Liver (tissue), 8 donors: ENCODE measurements at regions not wholly inside any gene's neighbourhood (a gene's known extent, or its start where the extent isn't known, plus 50 kb on each side); places are given as distances from the start of the nearest gene placed in this dataset.

Source experiments
- DNase-seq: peaks from one replicate; pipeline ENCODE4 v3.0.0-alpha.2; 2017; ENCODE audit warnings: low spot score
- H3K27ac ChIP-seq, 2 donors: one replicate each; pipeline ENCODE4 v1.7.0; 2013; ENCODE audit warnings: inconsistent platforms in 2 of 2, low read length in 2 of 2, control low read depth in 1 of 2, low read depth in 1 of 2, mild to moderate bottlenecking in 1 of 2
- H3K27me3 ChIP-seq, 4 donors: one replicate each; pipeline versions ENCODE4 v1.6.1 to v1.7.0; 2013; ENCODE audit warnings: low read length in 3 of 4, inconsistent platforms in 1 of 4, mild to moderate bottlenecking in 1 of 4, moderate library complexity in 1 of 4; ENCODE audit not compliant: control insufficient read depth in 4 of 4, insufficient read depth in 4 of 4
- H3K36me3 ChIP-seq, 4 donors: one replicate each; pipeline versions ENCODE4 v1.6.1 to v1.7.0; 2013; ENCODE audit warnings: low read length in 3 of 4, mild to moderate bottlenecking in 3 of 4, low read depth in 1 of 4, moderate library complexity in 1 of 4; ENCODE audit not compliant: control insufficient read depth in 4 of 4, insufficient read depth in 3 of 4
- H3K4me1 ChIP-seq, 4 donors: one replicate each; pipeline versions ENCODE4 v1.6.1 to v1.7.0; 2013; ENCODE audit warnings: low read length in 3 of 4, mild to moderate bottlenecking in 3 of 4, moderate library complexity in 1 of 4; ENCODE audit not compliant: control insufficient read depth in 4 of 4, insufficient read depth in 4 of 4
- H3K4me3 ChIP-seq, 3 donors: one replicate each; pipeline versions ENCODE4 v1.6.1 to v1.7.0; 2013; ENCODE audit warnings: low read length in 3 of 3, control low read depth in 1 of 3, low read depth in 1 of 3, mild to moderate bottlenecking in 1 of 3
- H3K9ac ChIP-seq, 2 donors: one replicate each; pipeline ENCODE4 v1.7.0; 2013; ENCODE audit warnings: low read length in 2 of 2, mild to moderate bottlenecking in 2 of 2, moderate library complexity in 2 of 2, control low read depth in 1 of 2, low read depth in 1 of 2
- H3K9me3 ChIP-seq, 4 donors: one replicate each; pipeline versions ENCODE4 v1.6.1 to v1.7.0; 2013; ENCODE audit warnings: low read length in 3 of 4; ENCODE audit not compliant: control insufficient read depth in 4 of 4
- EGR1 ChIP-seq, 2 donors: IDR thresholded peaks; 2 replicates each; pipeline ENCODE4 v1.6.1; 2016 to 2018; ENCODE audit warnings: antibody characterized with exemption in 2 of 2, low read depth in 2 of 2
- FOXA1 ChIP-seq: IDR thresholded peaks from 2 replicates; pipeline ENCODE4 v1.6.1; 2016; ENCODE audit warnings: antibody characterized with exemption
- FOXA2 ChIP-seq: IDR thresholded peaks from 2 replicates; pipeline ENCODE4 v1.6.1; 2016; ENCODE audit warnings: antibody characterized with exemption
- GABPA ChIP-seq, 2 donors: IDR thresholded peaks in 1 of 2; conservative IDR thresholded peaks in 1 of 2; 2 replicates each; pipeline ENCODE4 v1.6.1; 2016; ENCODE audit warnings: antibody characterized with exemption in 2 of 2, mild to moderate bottlenecking in 1 of 2, moderate library complexity in 1 of 2
- HNF4A ChIP-seq, 2 donors: conservative IDR thresholded peaks; 2 replicates each; pipeline ENCODE4 v1.6.1; 2016; ENCODE audit warnings: antibody characterized with exemption in 2 of 2, mild to moderate bottlenecking in 2 of 2
- HNF4G ChIP-seq: IDR thresholded peaks from 2 replicates; pipeline ENCODE4 v1.6.1; 2016; ENCODE audit warnings: antibody characterized with exemption
- JUND ChIP-seq, 2 donors: IDR thresholded peaks; 2 replicates each; pipeline ENCODE4 v1.6.1; 2016; ENCODE audit warnings: antibody characterized with exemption in 2 of 2
- MAX ChIP-seq: IDR thresholded peaks from 2 replicates; pipeline ENCODE4 v1.6.1; 2016; ENCODE audit warnings: antibody characterized with exemption
- NR2F2 ChIP-seq: IDR thresholded peaks from 2 replicates; pipeline ENCODE4 v1.6.1; 2016; ENCODE audit warnings: antibody characterized with exemption
- RAD21 ChIP-seq, 2 donors: IDR thresholded peaks; 2 replicates each; pipeline ENCODE4 v1.6.1; 2016; ENCODE audit warnings: antibody characterized with exemption in 2 of 2, mild to moderate bottlenecking in 2 of 2
- REST ChIP-seq: IDR thresholded peaks from 2 replicates; pipeline ENCODE4 v1.6.1; 2016; ENCODE audit warnings: antibody characterized with exemption, mild to moderate bottlenecking
- RXRA ChIP-seq, 2 donors: IDR thresholded peaks; 2 replicates each; pipeline ENCODE4 v1.6.1; 2017 to 2018; ENCODE audit warnings: antibody characterized with exemption in 2 of 2, mild to moderate bottlenecking in 1 of 2
- SP1 ChIP-seq: IDR thresholded peaks from 2 replicates; pipeline ENCODE4 v1.6.1; 2018; ENCODE audit warnings: antibody characterized with exemption, mild to moderate bottlenecking
- TAF1 ChIP-seq: conservative IDR thresholded peaks from 2 replicates; pipeline ENCODE4 v1.6.1; 2016; ENCODE audit warnings: antibody characterized with exemption, mild to moderate bottlenecking
- YY1 ChIP-seq: IDR thresholded peaks from 2 replicates; pipeline ENCODE4 v1.6.1; 2016; ENCODE audit warnings: antibody characterized with exemption, mild to moderate bottlenecking
- WGBS: extraction: QIAGEN DNeasy Blood & Tissue Kit; methylation state at CpG from one replicate; pipeline ENCODE4 v1.1.7; 2013; 5-methylcytosine and 5-hydroxymethylcytosine counted together
- TF ChIP-seq, protein P1 (sequence below): fragments of 150-350 bp; IDR thresholded peaks from 2 replicates; pipeline ENCODE4 v1.5.1; 2017; ENCODE audit warnings: improper control_type of control experiment, low read depth, low read length; ENCODE audit not compliant: missing input control
- TF ChIP-seq, protein P2 (sequence below): IDR thresholded peaks from 2 replicates; pipeline ENCODE4 v1.6.1; 2016; ENCODE audit warnings: antibody characterized with exemption
- TF ChIP-seq, protein P3 (sequence below): IDR thresholded peaks from 2 replicates; pipeline ENCODE4 v1.6.1; 2016; ENCODE audit warnings: antibody characterized with exemption
- donor health status: healthy.
- donor health status: healthy.
- donor health status: healthy.
- donor health status: healthy.
- donor health status: healthy.

- Histone ChIP-seq H3K4me3 (no peak overlapping the region), H3K4me1 (no peaks in the 10 kb centered on the region), H3K36me3 (no peaks in the 10 kb centered on the region), H3K9ac (no peak overlapping the region), H3K27ac (no peak overlapping the region), H3K9me3 (no peaks in the 10 kb centered on the region), H3K27me3 (no peaks in the 10 kb centered on the region)
- no peak for DNase-seq
- WGBS = 83% methylated on average over 1 of the region's 1 CpG
- TF ChIP-seq RXRA (IDR thresholded peaks at IDR 0.05) = no peak
- TF ChIP-seq HNF4G = no peak
- TF ChIP-seq YY1 = no peak
- TF ChIP-seq, protein P1, sequence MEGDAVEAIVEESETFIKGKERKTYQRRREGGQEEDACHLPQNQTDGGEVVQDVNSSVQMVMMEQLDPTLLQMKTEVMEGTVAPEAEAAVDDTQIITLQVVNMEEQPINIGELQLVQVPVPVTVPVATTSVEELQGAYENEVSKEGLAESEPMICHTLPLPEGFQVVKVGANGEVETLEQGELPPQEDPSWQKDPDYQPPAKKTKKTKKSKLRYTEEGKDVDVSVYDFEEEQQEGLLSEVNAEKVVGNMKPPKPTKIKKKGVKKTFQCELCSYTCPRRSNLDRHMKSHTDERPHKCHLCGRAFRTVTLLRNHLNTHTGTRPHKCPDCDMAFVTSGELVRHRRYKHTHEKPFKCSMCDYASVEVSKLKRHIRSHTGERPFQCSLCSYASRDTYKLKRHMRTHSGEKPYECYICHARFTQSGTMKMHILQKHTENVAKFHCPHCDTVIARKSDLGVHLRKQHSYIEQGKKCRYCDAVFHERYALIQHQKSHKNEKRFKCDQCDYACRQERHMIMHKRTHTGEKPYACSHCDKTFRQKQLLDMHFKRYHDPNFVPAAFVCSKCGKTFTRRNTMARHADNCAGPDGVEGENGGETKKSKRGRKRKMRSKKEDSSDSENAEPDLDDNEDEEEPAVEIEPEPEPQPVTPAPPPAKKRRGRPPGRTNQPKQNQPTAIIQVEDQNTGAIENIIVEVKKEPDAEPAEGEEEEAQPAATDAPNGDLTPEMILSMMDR = no peak
- no peak for TF ChIP-seq SP1
- no peak for TF ChIP-seq RAD21 (IDR thresholded peaks at IDR 0.05)
- TF ChIP-seq, protein P2, sequence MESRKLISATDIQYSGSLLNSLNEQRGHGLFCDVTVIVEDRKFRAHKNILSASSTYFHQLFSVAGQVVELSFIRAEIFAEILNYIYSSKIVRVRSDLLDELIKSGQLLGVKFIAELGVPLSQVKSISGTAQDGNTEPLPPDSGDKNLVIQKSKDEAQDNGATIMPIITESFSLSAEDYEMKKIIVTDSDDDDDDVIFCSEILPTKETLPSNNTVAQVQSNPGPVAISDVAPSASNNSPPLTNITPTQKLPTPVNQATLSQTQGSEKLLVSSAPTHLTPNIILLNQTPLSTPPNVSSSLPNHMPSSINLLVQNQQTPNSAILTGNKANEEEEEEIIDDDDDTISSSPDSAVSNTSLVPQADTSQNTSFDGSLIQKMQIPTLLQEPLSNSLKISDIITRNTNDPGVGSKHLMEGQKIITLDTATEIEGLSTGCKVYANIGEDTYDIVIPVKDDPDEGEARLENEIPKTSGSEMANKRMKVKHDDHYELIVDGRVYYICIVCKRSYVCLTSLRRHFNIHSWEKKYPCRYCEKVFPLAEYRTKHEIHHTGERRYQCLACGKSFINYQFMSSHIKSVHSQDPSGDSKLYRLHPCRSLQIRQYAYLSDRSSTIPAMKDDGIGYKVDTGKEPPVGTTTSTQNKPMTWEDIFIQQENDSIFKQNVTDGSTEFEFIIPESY = no peak
- TF ChIP-seq REST = no peak
- no peak for TF ChIP-seq JUND (IDR thresholded peaks at IDR 0.05)
- TF ChIP-seq MAX = no peak
- no peak for TF ChIP-seq FOXA1
- TF ChIP-seq TAF1 = no peak
- no peak for TF ChIP-seq NR2F2
- no peak for TF ChIP-seq FOXA2
- no peak for TF ChIP-seq EGR1 (IDR thresholded peaks at IDR 0.05; ENCODE audit: low read depth in 2 of 2)
- no peak for TF ChIP-seq GABPA (IDR thresholded peaks at IDR 0.05 in 1 of 2, conservative IDR thresholded peaks at IDR 0.05 in 1 of 2)
- no peak for TF ChIP-seq HNF4A (conservative IDR thresholded peaks at IDR 0.05)
- TF ChIP-seq, protein P3, sequence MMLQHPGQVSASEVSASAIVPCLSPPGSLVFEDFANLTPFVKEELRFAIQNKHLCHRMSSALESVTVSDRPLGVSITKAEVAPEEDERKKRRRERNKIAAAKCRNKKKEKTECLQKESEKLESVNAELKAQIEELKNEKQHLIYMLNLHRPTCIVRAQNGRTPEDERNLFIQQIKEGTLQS = no peak
Measured at GRCh38 chr17:63099425-63099824, 133.4 kb downstream of the TANC2 start.

- 98% methylated on average over 4 of the region's 4 CpGs for WGBS
- no peaks in the 10 kb centered on the region for H3K9me3 ChIP-seq
- no peak for TF ChIP-seq YY1
- no peak for TF ChIP-seq EGR1 (IDR thresholded peaks at IDR 0.05; ENCODE audit: low read depth in 2 of 2)
- TF ChIP-seq TAF1 = no peak
- TF ChIP-seq JUND (IDR thresholded peaks at IDR 0.05) = no peak
- TF ChIP-seq HNF4G = no peak
- H3K4me3 ChIP-seq = no peak overlapping the region
- no peak overlapping the region for H3K9ac ChIP-seq
- no peaks in the 10 kb centered on the region for H3K36me3 ChIP-seq
- H3K27ac ChIP-seq = no peak overlapping the region
- no peak for DNase-seq
- no peaks in the 10 kb centered on the region for H3K27me3 ChIP-seq
- H3K4me1 ChIP-seq = no peaks in the 10 kb centered on the region
Measured at GRCh38 chr17:63102034-63102433, 136.0 kb downstream of the TANC2 start.
